ENCODE measurements at regions not wholly inside any gene's neighbourhood (a gene's known extent, or its start where the extent isn't known, plus 50 kb on each side); places are given as distances from the start of the nearest gene placed in this dataset.

DNA sequence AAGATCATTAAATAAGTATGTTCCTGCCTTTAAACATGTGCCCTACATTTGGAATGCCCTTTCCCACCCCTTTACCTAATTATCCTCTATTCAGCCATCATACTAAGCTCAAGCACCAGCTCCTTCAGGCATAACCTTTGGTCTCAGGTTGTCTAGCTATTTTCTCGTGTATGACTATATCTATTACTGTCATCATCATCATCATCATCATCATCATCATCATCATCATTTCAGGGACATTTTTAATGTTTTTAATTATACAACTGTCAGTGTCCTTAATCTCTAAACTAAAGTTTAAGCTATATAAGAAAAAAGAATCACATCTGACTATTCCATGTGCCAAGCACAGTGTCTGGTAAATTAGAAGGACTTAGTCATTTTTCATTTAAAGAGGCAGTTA is 214.6 kb upstream of the CTSO start:
- TF ChIP-seq, protein P1, sequence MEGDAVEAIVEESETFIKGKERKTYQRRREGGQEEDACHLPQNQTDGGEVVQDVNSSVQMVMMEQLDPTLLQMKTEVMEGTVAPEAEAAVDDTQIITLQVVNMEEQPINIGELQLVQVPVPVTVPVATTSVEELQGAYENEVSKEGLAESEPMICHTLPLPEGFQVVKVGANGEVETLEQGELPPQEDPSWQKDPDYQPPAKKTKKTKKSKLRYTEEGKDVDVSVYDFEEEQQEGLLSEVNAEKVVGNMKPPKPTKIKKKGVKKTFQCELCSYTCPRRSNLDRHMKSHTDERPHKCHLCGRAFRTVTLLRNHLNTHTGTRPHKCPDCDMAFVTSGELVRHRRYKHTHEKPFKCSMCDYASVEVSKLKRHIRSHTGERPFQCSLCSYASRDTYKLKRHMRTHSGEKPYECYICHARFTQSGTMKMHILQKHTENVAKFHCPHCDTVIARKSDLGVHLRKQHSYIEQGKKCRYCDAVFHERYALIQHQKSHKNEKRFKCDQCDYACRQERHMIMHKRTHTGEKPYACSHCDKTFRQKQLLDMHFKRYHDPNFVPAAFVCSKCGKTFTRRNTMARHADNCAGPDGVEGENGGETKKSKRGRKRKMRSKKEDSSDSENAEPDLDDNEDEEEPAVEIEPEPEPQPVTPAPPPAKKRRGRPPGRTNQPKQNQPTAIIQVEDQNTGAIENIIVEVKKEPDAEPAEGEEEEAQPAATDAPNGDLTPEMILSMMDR (IDR thresholded peaks at IDR 0.05 in 8 of 11, conservative IDR thresholded peaks at IDR 0.05 in 3 of 11) = no peak
- TF ChIP-seq POLR2A (IDR thresholded peaks at IDR 0.05) = no peak

Data from spleen (tissue), 7 donors.